ENCODE measurements at regions not wholly inside any gene's neighbourhood (a gene's known extent, or its start where the extent isn't known, plus 50 kb on each side); places are given as distances from the start of the nearest gene placed in this dataset.

- Mint-ChIP-seq H3K9me3 (peaks cover 2% of the 10 kb centered on the region), H3K27me3 (ENCODE audit: low read depth) (peaks cover 2% of the 10 kb centered on the region), H3K27ac (no peak overlapping the region), H3K36me3 (ENCODE audit: low read depth) (no peaks in the 10 kb centered on the region), H3K4me3 (no peak overlapping the region), H3K4me1 (ENCODE audit: low read depth) (no peaks in the 10 kb centered on the region)
- CTCF ChIA-PET, result no interaction called here
- intact Hi-C loops (cut with micrococcal nuclease), result no loop called here
- DNase-seq, result no peak
These were observed 134.5 kb downstream of the NUAK1 start for GRCh38 chr12:106004289-106004688.

GRCh38 chr12:106006382-106006781, 132.4 kb downstream of the NUAK1 start:
- Mint-ChIP-seq H3K36me3 (ENCODE audit: low read depth) (no peaks in the 10 kb centered on the region), H3K4me1 (ENCODE audit: low read depth) (no peaks in the 10 kb centered on the region), H3K27ac (no peak overlapping the region), H3K4me3 (no peak overlapping the region), H3K27me3 (ENCODE audit: low read depth) (peaks cover 2% of the 10 kb centered on the region), H3K9me3 (peaks cover 2% of the 10 kb centered on the region)
- no peak for DNase-seq
- CTCF ChIA-PET, result no interaction called here
- intact Hi-C loops (cut with micrococcal nuclease), result no loop called here

GRCh38 chr12:106006940-106007339, 131.8 kb downstream of the NUAK1 start:
- Mint-ChIP-seq H3K36me3 (ENCODE audit: low read depth) (no peaks in the 10 kb centered on the region), H3K9me3 (peaks cover 2% of the 10 kb centered on the region), H3K4me1 (ENCODE audit: low read depth) (no peaks in the 10 kb centered on the region), H3K27me3 (ENCODE audit: low read depth) (no peaks in the 10 kb centered on the region), H3K4me3 (no peak overlapping the region), H3K27ac (no peak overlapping the region)
- intact Hi-C loops (cut with micrococcal nuclease), result no loop called here
- CTCF ChIA-PET, result no interaction called here
- DNase-seq, result no peak

- H3K36me3 Mint-ChIP-seq (ENCODE audit: low read depth), result no peaks in the 10 kb centered on the region
- intact Hi-C loops (cut with micrococcal nuclease), result no loop called here
- H3K27ac Mint-ChIP-seq, result no peak overlapping the region
- H3K9me3 Mint-ChIP-seq, result no peaks in the 10 kb centered on the region
- no peak for DNase-seq
- no peaks in the 10 kb centered on the region for H3K4me1 Mint-ChIP-seq (ENCODE audit: low read depth)
- no peak overlapping the region for H3K4me3 Mint-ChIP-seq
- peaks cover 2% of the 10 kb centered on the region for H3K27me3 Mint-ChIP-seq (ENCODE audit: low read depth)
- CTCF ChIA-PET, result no interaction called here
These were observed 128.0 kb downstream of the NUAK1 start for GRCh38 chr12:106010741-106011140.

Measured in activated naive CD4-positive, alpha-beta T cell treated with anti-CD3 and anti-CD28 coated beads for 36 hours (primary cell).